Parathyroid adenoma (tissue), 2 donors: ENCODE measurements at regions not wholly inside any gene's neighbourhood (a gene's known extent, or its start where the extent isn't known, plus 50 kb on each side); places are given as distances from the start of the nearest gene placed in this dataset.
"Not testable (repeated sequence)": the region's sequence is repeated elsewhere in the genome, so short reads cannot be mapped to it uniquely, and the experiment has no call there.

Experiments used
- H2AFZ ChIP-seq: fragments of 300-600 bp; sonication (generic); one replicate; pipeline ENCODE4 v1.7.0; 2017; ENCODE audit warnings: antibody characterized with exemption, mild to moderate bottlenecking
- H3K27ac ChIP-seq: fragments of 300-600 bp; sonication (generic); one replicate; pipeline ENCODE4 v1.7.0; 2017
- H3K27me3 ChIP-seq: fragments of 300-600 bp; sonication (generic); one replicate; pipeline ENCODE4 v1.7.0; 2017; ENCODE audit warnings: low read length; ENCODE audit not compliant: control insufficient read depth, insufficient read depth
- H3K36me3 ChIP-seq: fragments of 300-600 bp; sonication (generic); one replicate; pipeline ENCODE4 v1.7.0; 2017; ENCODE audit warnings: low read length; ENCODE audit not compliant: control insufficient read depth, insufficient read depth
- H3K4me1 ChIP-seq: fragments of 300-600 bp; sonication (generic); one replicate; pipeline ENCODE4 v1.7.0; 2017; ENCODE audit warnings: control low read depth
- H3K4me2 ChIP-seq: fragments of 300-600 bp; sonication (generic); one replicate; pipeline ENCODE4 v1.7.0; 2017; ENCODE audit warnings: low read length
- H3K4me3 ChIP-seq: fragments of 300-600 bp; sonication (generic); one replicate; pipeline ENCODE4 v1.7.0; 2017; ENCODE audit warnings: low read depth, low read length
- H3K79me2 ChIP-seq: fragments of 300-600 bp; sonication (generic); one replicate; pipeline ENCODE4 v1.7.0; 2017; ENCODE audit warnings: control low read depth
- H3K9ac ChIP-seq: fragments of 300-600 bp; sonication (generic); one replicate; pipeline ENCODE4 v1.7.0; 2017; ENCODE audit warnings: mild to moderate bottlenecking
- H3K9me3 ChIP-seq: fragments of 300-600 bp; sonication (generic); one replicate; pipeline ENCODE4 v1.7.0; 2017; ENCODE audit warnings: low read length; ENCODE audit not compliant: control insufficient read depth
- CTCF ChIP-seq: fragments of 300-600 bp; sonication (generic); IDR thresholded peaks from one replicate; pipeline ENCODE4 v1.7.0; 2017; ENCODE audit warnings: antibody characterized with exemption, mild to moderate bottlenecking
- donor health status: primary hyperparathyroidism.

GRCh38 chr5:91598216-91598615, 215.1 kb upstream of the ARRDC3 start:
- TF ChIP-seq CTCF: no peak
- no peak overlapping the region for H3K9ac ChIP-seq
- H2AFZ ChIP-seq: no peak overlapping the region
- no peak overlapping the region for H3K4me2 ChIP-seq
- no peaks in the 10 kb centered on the region for H3K9me3 ChIP-seq
- H3K79me2 ChIP-seq: no peaks in the 10 kb centered on the region
- no peaks in the 10 kb centered on the region for H3K4me1 ChIP-seq
- H3K27ac ChIP-seq: no peak overlapping the region
- no peaks in the 10 kb centered on the region for H3K36me3 ChIP-seq
- no peaks in the 10 kb centered on the region for H3K27me3 ChIP-seq
- no peak overlapping the region for H3K4me3 ChIP-seq

GRCh38 chr5:91595424-91595823, 212.3 kb upstream of the ARRDC3 start:
- Histone ChIP-seq H3K79me2 (no peaks in the 10 kb centered on the region), H3K27me3 (no peaks in the 10 kb centered on the region), H2AFZ (no peak overlapping the region), H3K9ac (no peak overlapping the region), H3K4me3 (no peak overlapping the region), H3K9me3 (no peaks in the 10 kb centered on the region), H3K4me1 (no peaks in the 10 kb centered on the region), H3K27ac (no peak overlapping the region), H3K4me2 (no peak overlapping the region), H3K36me3 (no peaks in the 10 kb centered on the region)
- TF ChIP-seq CTCF: no peak

- Histone ChIP-seq H3K36me3 (no peaks in the 10 kb centered on the region), H3K4me2 (no peak overlapping the region), H3K9ac (no peak overlapping the region), H3K4me3 (no peak overlapping the region), H3K4me1 (no peaks in the 10 kb centered on the region), H3K27me3 (no peaks in the 10 kb centered on the region), H3K79me2 (no peaks in the 10 kb centered on the region), H2AFZ (no peak overlapping the region), H3K27ac (no peak overlapping the region), H3K9me3 (no peaks in the 10 kb centered on the region)
- no peak for TF ChIP-seq CTCF
These were observed 208.0 kb upstream of the ARRDC3 start for GRCh38 chr5:91591076-91591475.

GRCh38 chr5:91586232-91586631, 203.1 kb upstream of the ARRDC3 start:
- no peaks in the 10 kb centered on the region for H3K9me3 ChIP-seq
- H3K36me3 ChIP-seq: no peaks in the 10 kb centered on the region
- no peak overlapping the region for H3K9ac ChIP-seq
- H3K4me3 ChIP-seq: no peak overlapping the region
- H3K27ac ChIP-seq: no peak overlapping the region
- no peaks in the 10 kb centered on the region for H3K4me1 ChIP-seq
- no peaks in the 10 kb centered on the region for H3K27me3 ChIP-seq
- no peak overlapping the region for H3K4me2 ChIP-seq
- H2AFZ ChIP-seq: no peak overlapping the region
- H3K79me2 ChIP-seq: no peaks in the 10 kb centered on the region
- no peak for TF ChIP-seq CTCF

GRCh38 chr5:91584352-91584751, 201.2 kb upstream of the ARRDC3 start:
- Histone ChIP-seq H2AFZ (no peak overlapping the region), H3K27me3 (no peaks in the 10 kb centered on the region), H3K36me3 (no peaks in the 10 kb centered on the region), H3K27ac (no peak overlapping the region), H3K79me2 (no peaks in the 10 kb centered on the region), H3K9ac (no peak overlapping the region), H3K4me1 (no peaks in the 10 kb centered on the region), H3K4me3 (no peak overlapping the region), H3K4me2 (no peak overlapping the region), H3K9me3 (no peaks in the 10 kb centered on the region)
- no peak for TF ChIP-seq CTCF

- H3K79me2 ChIP-seq, H3K4me3 ChIP-seq, H3K9me3 ChIP-seq, H3K9ac ChIP-seq, H3K4me2 ChIP-seq, H3K36me3 ChIP-seq, H2AFZ ChIP-seq, H3K27ac ChIP-seq, H3K27me3 ChIP-seq, H3K4me1 ChIP-seq: not testable (repeated sequence)
These were observed 182.9 kb upstream of the ARRDC3 start for GRCh38 chr5:91566012-91566411.
